Glutamatergic neuron (in vitro differentiated cells): ENCODE measurements at regions not wholly inside any gene's neighbourhood (a gene's known extent, or its start where the extent isn't known, plus 50 kb on each side); places are given as distances from the start of the nearest gene placed in this dataset.
"Not testable (repeated sequence)": the region's sequence is repeated elsewhere in the genome, so short reads cannot be mapped to it uniquely, and the experiment has no call there.

Experiments used
- DNase-seq: peaks from one replicate; pipeline ENCODE4 v3.0.0; 2022
- H3K27ac Mint-ChIP-seq: one replicate; pipeline ENCODE4 v1.8.0; 2020; ENCODE audit warnings: mild to moderate bottlenecking, mixed read lengths, inconsistent platforms; ENCODE audit not compliant: unreplicated experiment
- H3K27me3 Mint-ChIP-seq: one replicate; pipeline ENCODE4 v1.8.0; 2020; ENCODE audit warnings: mild to moderate bottlenecking, moderate library complexity, mixed read lengths, inconsistent platforms; ENCODE audit not compliant: unreplicated experiment
- H3K36me3 Mint-ChIP-seq: one replicate; pipeline ENCODE4 v1.8.0; 2020; ENCODE audit warnings: mild to moderate bottlenecking, mixed read lengths, inconsistent platforms; ENCODE audit not compliant: unreplicated experiment
- H3K4me1 Mint-ChIP-seq: one replicate; pipeline ENCODE4 v1.8.0; 2020; ENCODE audit warnings: mild to moderate bottlenecking, low read depth, mixed read lengths, inconsistent platforms; ENCODE audit not compliant: unreplicated experiment
- H3K4me3 Mint-ChIP-seq: one replicate; pipeline ENCODE4 v1.8.0; 2020; ENCODE audit warnings: mild to moderate bottlenecking, mixed read lengths, inconsistent platforms; ENCODE audit not compliant: unreplicated experiment
- H3K9me3 Mint-ChIP-seq: one replicate; pipeline ENCODE4 v1.8.0; 2020; ENCODE audit warnings: mild to moderate bottlenecking, moderate library complexity, mixed read lengths, inconsistent platforms; ENCODE audit not compliant: unreplicated experiment
- TF ChIP-seq, protein P1 (sequence below): fragments of 200-600 bp; sonication (generic); IDR thresholded peaks from one replicate; pipeline ENCODE4 v1.5.0; 2021; ENCODE audit not compliant: partially characterized antibody, unreplicated experiment

DNA sequence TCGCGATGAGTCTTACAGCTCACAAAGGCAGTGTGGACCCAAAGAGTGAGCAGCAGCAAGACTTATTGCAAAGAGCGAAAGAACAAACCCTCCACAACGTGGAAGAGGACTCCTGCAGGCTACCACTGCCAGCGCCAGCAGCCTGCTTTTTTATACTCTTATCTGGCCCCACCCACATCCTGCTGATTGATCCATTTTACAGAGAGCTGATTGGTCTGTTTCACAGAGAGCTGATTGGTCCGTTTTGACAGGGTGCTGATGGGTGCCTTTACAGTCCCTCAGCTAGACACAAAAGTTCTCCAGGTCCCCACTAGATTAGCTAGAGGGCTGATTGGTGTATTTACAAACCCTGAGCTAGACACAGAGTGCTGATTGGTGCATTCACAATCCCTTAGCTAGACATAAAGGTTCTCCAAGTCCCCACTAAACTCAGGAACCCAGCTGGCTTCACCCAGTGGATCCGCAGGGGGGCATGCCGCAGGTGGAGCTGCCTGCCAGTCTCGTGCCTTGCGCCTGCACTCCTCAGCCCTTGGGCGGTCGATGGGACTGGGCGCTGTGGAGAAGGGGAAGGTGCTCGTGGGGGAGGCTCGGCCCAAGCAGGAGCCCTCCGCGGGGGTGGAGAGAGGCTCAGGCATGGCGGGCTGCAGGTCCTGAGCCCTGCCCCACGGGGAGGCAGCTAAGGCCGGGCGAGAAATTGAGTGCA lies 75.7 kb downstream of the QDPR start:
- H3K27me3 Mint-ChIP-seq, DNase-seq, H3K4me1 Mint-ChIP-seq, H3K36me3 Mint-ChIP-seq, H3K27ac Mint-ChIP-seq, H3K9me3 Mint-ChIP-seq, H3K4me3 Mint-ChIP-seq: not testable (repeated sequence)

DNA sequence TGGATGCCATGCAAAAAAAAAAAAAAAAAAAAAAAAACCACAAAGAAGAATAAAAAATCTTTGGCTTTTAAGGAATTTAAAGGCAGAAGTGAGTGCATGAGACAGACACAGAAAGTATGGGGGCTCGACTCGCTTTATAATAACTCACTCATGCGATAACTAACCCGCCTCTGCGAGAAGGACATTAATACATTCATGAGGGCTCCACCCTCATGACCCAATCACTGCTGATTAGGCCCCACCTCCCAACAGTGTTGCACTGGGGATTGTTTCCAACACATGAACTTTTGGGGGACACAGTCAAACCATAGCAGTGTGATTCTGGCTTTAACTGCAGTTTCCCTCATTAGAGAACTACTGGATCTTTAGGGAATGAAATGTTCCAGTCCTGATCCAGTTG lies 78.1 kb downstream of the QDPR start:
- H3K4me1 Mint-ChIP-seq, result no peaks in the 10 kb centered on the region
- DNase-seq, result no peak
- no peak overlapping the region for H3K4me3 Mint-ChIP-seq
- H3K27me3 Mint-ChIP-seq, result no peaks in the 10 kb centered on the region
- H3K36me3 Mint-ChIP-seq, result no peaks in the 10 kb centered on the region
- H3K9me3 Mint-ChIP-seq, result peaks cover 1% of the 10 kb centered on the region
- TF ChIP-seq, protein P1, sequence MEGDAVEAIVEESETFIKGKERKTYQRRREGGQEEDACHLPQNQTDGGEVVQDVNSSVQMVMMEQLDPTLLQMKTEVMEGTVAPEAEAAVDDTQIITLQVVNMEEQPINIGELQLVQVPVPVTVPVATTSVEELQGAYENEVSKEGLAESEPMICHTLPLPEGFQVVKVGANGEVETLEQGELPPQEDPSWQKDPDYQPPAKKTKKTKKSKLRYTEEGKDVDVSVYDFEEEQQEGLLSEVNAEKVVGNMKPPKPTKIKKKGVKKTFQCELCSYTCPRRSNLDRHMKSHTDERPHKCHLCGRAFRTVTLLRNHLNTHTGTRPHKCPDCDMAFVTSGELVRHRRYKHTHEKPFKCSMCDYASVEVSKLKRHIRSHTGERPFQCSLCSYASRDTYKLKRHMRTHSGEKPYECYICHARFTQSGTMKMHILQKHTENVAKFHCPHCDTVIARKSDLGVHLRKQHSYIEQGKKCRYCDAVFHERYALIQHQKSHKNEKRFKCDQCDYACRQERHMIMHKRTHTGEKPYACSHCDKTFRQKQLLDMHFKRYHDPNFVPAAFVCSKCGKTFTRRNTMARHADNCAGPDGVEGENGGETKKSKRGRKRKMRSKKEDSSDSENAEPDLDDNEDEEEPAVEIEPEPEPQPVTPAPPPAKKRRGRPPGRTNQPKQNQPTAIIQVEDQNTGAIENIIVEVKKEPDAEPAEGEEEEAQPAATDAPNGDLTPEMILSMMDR, result no peak
- no peak overlapping the region for H3K27ac Mint-ChIP-seq

DNA sequence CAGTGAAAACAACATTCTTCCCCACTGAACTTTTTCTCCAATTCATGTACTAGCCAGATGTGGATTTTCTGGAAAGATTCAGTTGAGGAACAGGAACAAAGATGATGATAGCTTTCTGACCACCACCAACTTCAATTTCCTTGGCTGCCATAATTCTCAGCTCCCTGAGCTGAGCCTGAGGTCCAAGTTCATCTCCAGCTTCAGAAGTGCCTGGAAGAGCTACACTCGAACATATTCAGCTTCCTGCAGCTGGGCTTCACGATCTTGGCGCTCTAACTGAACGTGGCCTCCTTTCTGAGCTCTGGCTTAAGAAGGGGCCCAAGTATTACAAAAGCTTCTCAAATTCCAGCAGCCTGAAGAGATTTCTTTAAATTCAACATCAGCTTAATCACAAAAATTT lies 83.9 kb downstream of the QDPR start:
- Mint-ChIP-seq H3K27me3 (peaks cover 2% of the 10 kb centered on the region), H3K4me1 (no peaks in the 10 kb centered on the region), H3K9me3 (no peaks in the 10 kb centered on the region), H3K4me3 (no peak overlapping the region), H3K27ac (no peak overlapping the region), H3K36me3 (no peaks in the 10 kb centered on the region)
- TF ChIP-seq, protein P1, result no peak
- no peak for DNase-seq

DNA sequence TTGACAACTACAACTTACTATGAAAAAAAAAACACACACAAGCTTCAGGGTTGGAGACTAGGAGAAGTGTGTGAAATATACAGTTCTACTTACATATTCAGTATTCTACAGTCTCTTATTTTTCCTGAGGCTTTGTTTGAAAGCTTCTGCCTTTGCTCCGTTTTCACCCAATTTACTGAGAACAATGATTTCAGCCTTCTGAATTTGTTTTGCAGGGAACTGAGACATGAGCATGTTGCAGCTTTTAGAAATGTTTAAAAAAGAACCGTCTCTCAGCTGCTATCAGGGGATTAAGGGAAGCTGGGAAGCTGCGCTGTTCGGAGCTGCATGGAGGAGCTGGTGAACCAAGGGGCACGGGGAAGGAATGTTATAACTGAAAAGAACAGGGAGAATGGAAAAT lies 85.7 kb downstream of the QDPR start:
- H3K27me3 Mint-ChIP-seq, result peaks cover 2% of the 10 kb centered on the region
- no peak overlapping the region for H3K27ac Mint-ChIP-seq
- no peaks in the 10 kb centered on the region for H3K36me3 Mint-ChIP-seq
- DNase-seq, result no peak
- TF ChIP-seq, protein P1, result no peak
- no peaks in the 10 kb centered on the region for H3K4me1 Mint-ChIP-seq
- no peak overlapping the region for H3K4me3 Mint-ChIP-seq
- no peaks in the 10 kb centered on the region for H3K9me3 Mint-ChIP-seq

DNA sequence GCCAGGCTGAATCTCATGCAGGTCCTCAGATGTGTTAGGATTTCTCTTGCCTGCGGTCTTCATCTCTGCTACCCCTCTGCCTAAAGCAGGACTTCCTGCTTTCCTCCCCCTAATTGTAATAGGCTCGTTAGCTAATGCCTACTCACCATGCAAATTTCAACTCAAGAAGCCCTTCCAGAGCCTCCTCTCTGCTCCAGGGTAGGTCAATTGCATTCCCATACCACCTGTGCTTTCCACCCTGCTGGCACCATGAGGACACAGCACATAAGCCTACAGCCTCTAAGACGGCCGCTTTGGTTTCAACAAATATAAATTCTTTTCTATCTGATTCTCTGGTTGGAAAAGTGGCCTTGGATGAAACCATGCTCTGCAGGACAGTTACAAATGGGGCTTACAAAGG lies 93.9 kb downstream of the QDPR start:
- TF ChIP-seq, protein P1, result no peak
- Mint-ChIP-seq H3K27ac (no peak overlapping the region), H3K27me3 (no peaks in the 10 kb centered on the region), H3K36me3 (no peaks in the 10 kb centered on the region), H3K4me1 (no peaks in the 10 kb centered on the region), H3K9me3 (peaks cover 1% of the 10 kb centered on the region), H3K4me3 (no peak overlapping the region)
- no peak for DNase-seq
